ENCODE measurements at regions not wholly inside any gene's neighbourhood (a gene's known extent, or its start where the extent isn't known, plus 50 kb on each side); places are given as distances from the start of the nearest gene placed in this dataset.

DNA sequence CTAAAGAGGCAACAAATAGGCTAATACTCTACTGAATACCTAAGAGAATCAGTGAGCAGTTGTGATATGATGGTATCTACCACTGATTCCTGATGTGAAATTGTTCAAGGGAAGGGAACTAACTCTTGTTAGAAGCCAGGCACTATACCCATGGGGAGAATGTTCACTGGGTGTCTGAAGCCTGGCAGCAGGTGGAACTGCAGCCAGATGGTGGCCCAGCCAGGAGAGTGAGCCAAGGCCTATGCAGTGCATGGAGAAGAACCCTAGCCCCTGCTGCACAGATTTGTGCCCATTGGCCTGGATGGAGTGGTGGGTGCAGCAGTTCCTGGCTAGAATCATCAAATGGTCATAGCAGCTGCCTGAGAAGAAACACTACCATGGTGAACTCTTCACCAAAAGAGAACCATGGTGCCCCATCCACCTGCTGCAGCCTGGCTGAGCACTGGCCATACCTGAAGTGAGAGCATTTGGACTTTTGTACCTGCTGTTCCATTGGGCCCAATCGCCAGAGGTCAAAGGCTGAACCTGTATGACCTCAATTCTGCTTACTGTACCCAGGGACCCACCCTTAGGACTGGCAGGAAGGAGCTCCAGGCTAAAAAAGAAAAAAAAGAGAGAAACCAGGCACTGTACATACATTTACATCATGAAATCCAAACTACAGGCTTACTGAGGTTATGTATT lies 118.8 kb upstream of the IVNS1ABP start:
- Histone ChIP-seq H3K27ac (replicated peaks) (no peak overlapping the region), H3K27me3 (ENCODE audit: insufficient read depth, poor library complexity, severe bottlenecking) (no peaks in the 10 kb centered on the region), H3K4me3 (replicated peaks; ENCODE audit: insufficient read depth, low read length) (no peak overlapping the region)
- DNase-seq (ENCODE audit: low read depth in 1 of 2, low spot score in 1 of 2), result no peak
- TF ChIP-seq REST (IDR thresholded peaks at IDR 0.05; ENCODE audit: insufficient replicate concordance, low read depth) (no peak), SPI1 (IDR thresholded peaks at IDR 0.05; ENCODE audit: borderline replicate concordance, low read depth) (no peak), GABPA (IDR thresholded peaks at IDR 0.05; ENCODE audit: low read depth) (no peak), POLR2AphosphoS5 (IDR thresholded peaks at IDR 0.05; ENCODE audit: low read depth) (no peak)
- TF ChIP-seq, protein P1, sequence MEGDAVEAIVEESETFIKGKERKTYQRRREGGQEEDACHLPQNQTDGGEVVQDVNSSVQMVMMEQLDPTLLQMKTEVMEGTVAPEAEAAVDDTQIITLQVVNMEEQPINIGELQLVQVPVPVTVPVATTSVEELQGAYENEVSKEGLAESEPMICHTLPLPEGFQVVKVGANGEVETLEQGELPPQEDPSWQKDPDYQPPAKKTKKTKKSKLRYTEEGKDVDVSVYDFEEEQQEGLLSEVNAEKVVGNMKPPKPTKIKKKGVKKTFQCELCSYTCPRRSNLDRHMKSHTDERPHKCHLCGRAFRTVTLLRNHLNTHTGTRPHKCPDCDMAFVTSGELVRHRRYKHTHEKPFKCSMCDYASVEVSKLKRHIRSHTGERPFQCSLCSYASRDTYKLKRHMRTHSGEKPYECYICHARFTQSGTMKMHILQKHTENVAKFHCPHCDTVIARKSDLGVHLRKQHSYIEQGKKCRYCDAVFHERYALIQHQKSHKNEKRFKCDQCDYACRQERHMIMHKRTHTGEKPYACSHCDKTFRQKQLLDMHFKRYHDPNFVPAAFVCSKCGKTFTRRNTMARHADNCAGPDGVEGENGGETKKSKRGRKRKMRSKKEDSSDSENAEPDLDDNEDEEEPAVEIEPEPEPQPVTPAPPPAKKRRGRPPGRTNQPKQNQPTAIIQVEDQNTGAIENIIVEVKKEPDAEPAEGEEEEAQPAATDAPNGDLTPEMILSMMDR (IDR thresholded peaks at IDR 0.05; ENCODE audit: insufficient read depth, low read length), result no peak

DNA sequence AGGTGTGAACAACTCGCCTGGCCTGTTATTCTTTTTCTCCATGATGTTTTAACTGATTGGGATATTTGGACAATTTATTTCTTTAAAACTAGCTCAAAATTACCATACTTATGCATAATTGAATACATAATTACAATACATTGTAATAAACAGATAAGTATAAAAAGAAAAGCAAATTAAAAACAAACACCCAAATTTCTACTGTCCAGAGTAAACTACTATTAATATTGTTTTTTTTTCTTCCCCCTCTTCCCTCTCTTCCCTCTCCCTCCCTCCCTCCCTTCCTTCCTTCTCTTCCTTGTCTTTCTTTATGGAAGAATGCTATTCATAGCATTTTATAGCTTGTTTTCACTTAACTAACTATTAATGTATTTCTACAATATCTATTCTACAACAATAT lies 117.7 kb upstream of the IVNS1ABP start:
- Histone ChIP-seq H3K27me3 (ENCODE audit: insufficient read depth, poor library complexity, severe bottlenecking) (no peaks in the 10 kb centered on the region), H3K27ac (replicated peaks) (no peak overlapping the region), H3K4me3 (replicated peaks; ENCODE audit: insufficient read depth, low read length) (no peak overlapping the region)
- TF ChIP-seq POLR2AphosphoS5 (IDR thresholded peaks at IDR 0.05; ENCODE audit: low read depth) (no peak), SPI1 (IDR thresholded peaks at IDR 0.05; ENCODE audit: borderline replicate concordance, low read depth) (no peak), REST (IDR thresholded peaks at IDR 0.05; ENCODE audit: insufficient replicate concordance, low read depth) (no peak), GABPA (IDR thresholded peaks at IDR 0.05; ENCODE audit: low read depth) (no peak)
- TF ChIP-seq, protein P1 (IDR thresholded peaks at IDR 0.05; ENCODE audit: insufficient read depth, low read length), result no peak
- no peak for DNase-seq (ENCODE audit: low read depth in 1 of 2, low spot score in 1 of 2)

- Histone ChIP-seq H3K27me3 (ENCODE audit: insufficient read depth, poor library complexity, severe bottlenecking) (no peaks in the 10 kb centered on the region), H3K4me3 (replicated peaks; ENCODE audit: insufficient read depth, low read length) (no peak overlapping the region), H3K27ac (replicated peaks) (no peak overlapping the region)
- TF ChIP-seq, protein P1 (IDR thresholded peaks at IDR 0.05; ENCODE audit: insufficient read depth, low read length), result no peak
- TF ChIP-seq SPI1 (IDR thresholded peaks at IDR 0.05; ENCODE audit: borderline replicate concordance, low read depth) (no peak), POLR2AphosphoS5 (IDR thresholded peaks at IDR 0.05; ENCODE audit: low read depth) (no peak), GABPA (IDR thresholded peaks at IDR 0.05; ENCODE audit: low read depth) (no peak), REST (IDR thresholded peaks at IDR 0.05; ENCODE audit: insufficient replicate concordance, low read depth) (no peak)
- no peak for DNase-seq (ENCODE audit: low read depth in 1 of 2, low spot score in 1 of 2)
These were observed 116.6 kb upstream of the IVNS1ABP start for GRCh38 chr1:185433667-185434066.

All from HL-60 (cell line).